IPS-NIHi11 (cell line): ENCODE measurements at regions not wholly inside any gene's neighbourhood (a gene's known extent, or its start where the extent isn't known, plus 50 kb on each side); places are given as distances from the start of the nearest gene placed in this dataset.
"Not testable (repeated sequence)": the region's sequence is repeated elsewhere in the genome, so short reads cannot be mapped to it uniquely, and the experiment has no call there.

Experiments
- DNase-seq: peaks from one replicate; pipeline ENCODE4 v3.0.0; 2012; ENCODE audit warnings: mixed read lengths, low spot score

GRCh38 chr12:86407620-86408208 is 151.5 kb upstream of the MGAT4C start:
- DNase-seq = no peak

GRCh38 chr12:86389949-86390348 is 133.8 kb upstream of the MGAT4C start:
- no peak for DNase-seq

- DNase-seq = no peak
Observed at GRCh38 chr12:86387591-86388145, 131.5 kb upstream of the MGAT4C start.

- DNase-seq = not testable (repeated sequence)
Observed at GRCh38 chr12:86383759-86384158, 127.6 kb upstream of the MGAT4C start.

GRCh38 chr12:86379337-86379736 is 123.1 kb upstream of the MGAT4C start:
- DNase-seq = no peak

GRCh38 chr12:86376052-86376451 is 119.9 kb upstream of the MGAT4C start:
- DNase-seq = no peak

- no peak for DNase-seq
Observed at GRCh38 chr12:86373813-86374212, 117.6 kb upstream of the MGAT4C start.

GRCh38 chr12:86367137-86367536 is 110.9 kb upstream of the MGAT4C start:
- no peak for DNase-seq

- DNase-seq = no peak
Observed at GRCh38 chr12:86349196-86349595, 93.0 kb upstream of the MGAT4C start.

- no peak for DNase-seq
Observed at GRCh38 chr12:86333955-86334522, 77.8 kb upstream of the MGAT4C start.

- no peak for DNase-seq
Observed at GRCh38 chr12:86331457-86331856, 75.3 kb upstream of the MGAT4C start.

GRCh38 chr12:86331012-86331411 is 74.8 kb upstream of the MGAT4C start:
- no peak for DNase-seq

GRCh38 chr12:86312232-86312631 is 56.0 kb upstream of the MGAT4C start:
- DNase-seq = no peak
